CD14-positive monocyte (primary cell): ENCODE measurements at regions not wholly inside any gene's neighbourhood (a gene's known extent, or its start where the extent isn't known, plus 50 kb on each side); places are given as distances from the start of the nearest gene placed in this dataset.

Source experiments
- DNase-seq, 3 donors: peaks; one replicate each; pipeline ENCODE4 v3.0.0-alpha.2; 2011 to 2022
- H2AFZ ChIP-seq: 2 replicates; pipeline ENCODE4 v1.6.0; 2012; ENCODE audit warnings: mild to moderate bottlenecking, low read depth, low read length, inconsistent platforms; ENCODE audit not compliant: insufficient read depth, poor library complexity, severe bottlenecking
- H3K27ac ChIP-seq, 2 donors: 1 replicate in 1 of 2; 2 replicates in 1 of 2; pipeline ENCODE4 v1.5.1; 2012 to 2013; ENCODE audit warnings: low read length in 2 of 2, control low read depth in 1 of 2, inconsistent platforms in 1 of 2, low read depth in 1 of 2, mild to moderate bottlenecking in 1 of 2
- H3K27me3 ChIP-seq, 2 donors: one replicate each; pipeline versions ENCODE4 v1.6.0 to v1.6.1; 2011 to 2013; ENCODE audit warnings: low read length in 2 of 2; ENCODE audit not compliant: control insufficient read depth in 2 of 2, insufficient read depth in 2 of 2
- H3K36me3 ChIP-seq, 2 donors: replicated peaks in 1 of 2; 1 replicate in 1 of 2; 2 replicates in 1 of 2; pipeline versions ENCODE4 v1.5.1 to v1.6.1; 2012 to 2013; ENCODE audit warnings: low read length in 2 of 2, control low read depth in 1 of 2, inconsistent platforms in 1 of 2, mild to moderate bottlenecking in 1 of 2; ENCODE audit not compliant: insufficient read depth in 2 of 2, control insufficient read depth in 1 of 2
- H3K4me1 ChIP-seq, 2 donors: 1 replicate in 1 of 2; 2 replicates in 1 of 2; pipeline versions ENCODE4 v1.5.1 to v1.6.1; 2012 to 2013; ENCODE audit warnings: low read length in 2 of 2, control low read depth in 1 of 2, inconsistent platforms in 1 of 2, mild to moderate bottlenecking in 1 of 2, moderate library complexity in 1 of 2; ENCODE audit not compliant: insufficient read depth in 2 of 2, control insufficient read depth in 1 of 2
- H3K4me2 ChIP-seq: replicated peaks from 2 replicates; pipeline ENCODE3; 2012; ENCODE audit warnings: low read length, moderate library complexity, mild to moderate bottlenecking; ENCODE audit not compliant: poor library complexity, severe bottlenecking; ENCODE audit errors: extremely low read depth
- H3K4me3 ChIP-seq, 3 experiments: fragments of 200-600 bp in 1 of 3; sonication (generic) in 1 of 3; replicated peaks in 1 of 3; 1 replicate in 2 of 3; 2 replicates in 1 of 3; pipeline ENCODE4 v1.5.1; 2011 to 2013; ENCODE audit warnings: low read length in 3 of 3, mild to moderate bottlenecking in 3 of 3, control low read depth in 2 of 3, low read depth in 2 of 3, inconsistent platforms in 1 of 3, moderate library complexity in 1 of 3
- H3K79me2 ChIP-seq: 2 replicates; pipeline ENCODE4 v1.6.0; 2012; ENCODE audit warnings: mild to moderate bottlenecking, control low read depth, inconsistent platforms, low read length, moderate library complexity; ENCODE audit not compliant: insufficient read depth
- H3K9ac ChIP-seq: 2 replicates; pipeline ENCODE4 v1.6.0; 2017; ENCODE audit warnings: low read length, mild to moderate bottlenecking; ENCODE audit not compliant: insufficient read depth, poor library complexity, severe bottlenecking
- H3K9me3 ChIP-seq, 2 donors: replicated peaks in 1 of 2; 1 replicate in 1 of 2; 2 replicates in 1 of 2; pipeline versions ENCODE4 v1.5.1 to v1.6.1; 2012 to 2013; ENCODE audit warnings: low read length in 2 of 2, control low read depth in 1 of 2; ENCODE audit not compliant: control insufficient read depth in 1 of 2, insufficient read depth in 1 of 2
- H4K20me1 ChIP-seq: 2 replicates; pipeline ENCODE4 v1.6.0; 2012; ENCODE audit warnings: mild to moderate bottlenecking, low read length, control low read depth, moderate library complexity; ENCODE audit not compliant: insufficient read depth
- H3K27ac Mint-ChIP-seq, 7 donors: one replicate each; pipeline ENCODE4 v1.8.0; 2020; ENCODE audit warnings: mild to moderate bottlenecking in 7 of 7, mixed read lengths in 7 of 7, moderate library complexity in 6 of 7, inconsistent platforms in 2 of 7
- H3K27me3 Mint-ChIP-seq, 3 donors: one replicate each; pipeline ENCODE4 v1.8.0; 2021 to 2022; ENCODE audit warnings: low read depth in 3 of 3, mild to moderate bottlenecking in 3 of 3, mixed read lengths in 3 of 3, moderate library complexity in 3 of 3, inconsistent platforms in 1 of 3
- H3K36me3 Mint-ChIP-seq, 2 donors: one replicate each; pipeline ENCODE4 v1.8.0; 2020; ENCODE audit warnings: mixed read lengths in 2 of 2, inconsistent platforms in 1 of 2, mild to moderate bottlenecking in 1 of 2
- H3K4me1 Mint-ChIP-seq: one replicate; pipeline ENCODE4 v1.8.0; 2020; ENCODE audit warnings: mild to moderate bottlenecking, mixed read lengths
- H3K4me3 Mint-ChIP-seq, 2 donors: one replicate each; pipeline ENCODE4 v1.8.0; 2020; ENCODE audit warnings: mild to moderate bottlenecking in 2 of 2, mixed read lengths in 2 of 2, moderate library complexity in 1 of 2
- H3K9me3 Mint-ChIP-seq, 7 donors: one replicate each; pipeline ENCODE4 v1.8.0; 2020 to 2022; ENCODE audit warnings: mixed read lengths in 7 of 7, mild to moderate bottlenecking in 6 of 7, moderate library complexity in 6 of 7, inconsistent platforms in 2 of 7
- CTCF ChIP-seq: fragments of 200-600 bp; IDR thresholded peaks from one replicate; pipeline ENCODE4 v1.8.0; 2022; ENCODE audit warnings: antibody characterized with exemption, mild to moderate bottlenecking
- WGBS: methylation state at CpG from one replicate; pipeline ENCODE4 v1.1.5; 2013; ENCODE audit warnings: missing lambda C conversion rate; ENCODE audit not compliant: insufficient coverage; 5-methylcytosine and 5-hydroxymethylcytosine counted together
- intact Hi-C, 2 donors: fragments of 100-400 bp; cut with micrococcal nuclease; formaldehyde crosslinking; loops; one replicate each; pipeline versions ENCODE4 v1.15.0 to v1.15.1; 2023

GRCh38 chr13:105345730-105346129 lies 1189.7 kb downstream of the EFNB2 start:
- H3K4me2 ChIP-seq: no peak overlapping the region
- no peaks in the 10 kb centered on the region for H4K20me1 ChIP-seq
- peaks cover 0 to 4% of the 10 kb centered on the region in 2 donors for H3K9me3 ChIP-seq
- Mint-ChIP-seq H3K27me3 (no peaks in the 10 kb centered on the region), H3K4me3 (no peak overlapping the region), H3K9me3 (peaks cover 0 to 4% (median 0%) of the 10 kb centered on the region in 7 donors), H3K4me1 (no peaks in the 10 kb centered on the region), H3K27ac (no peak overlapping the region), H3K36me3 (no peaks in the 10 kb centered on the region)
- TF ChIP-seq CTCF: no peak
- H3K27me3 ChIP-seq: no peaks in the 10 kb centered on the region
- no peak overlapping the region for H3K27ac ChIP-seq
- H3K4me3 ChIP-seq: no peak overlapping the region
- no peaks in the 10 kb centered on the region for H3K4me1 ChIP-seq
- H3K79me2 ChIP-seq: no peaks in the 10 kb centered on the region
- no peak overlapping the region for H2AFZ ChIP-seq
- DNase-seq: no peak
- WGBS: 100% methylated on average over 1 of the region's 2 CpGs
- intact Hi-C loops: no loop called here
- H3K9ac ChIP-seq: no peak overlapping the region
- no peaks in the 10 kb centered on the region for H3K36me3 ChIP-seq

GRCh38 chr13:105345131-105345530 lies 1190.3 kb downstream of the EFNB2 start:
- 100% methylated on average over 1 of the region's 3 CpGs for WGBS
- no peak overlapping the region for H3K27ac Mint-ChIP-seq
- no peaks in the 10 kb centered on the region for H3K36me3 ChIP-seq
- intact Hi-C loops: no loop called here
- H3K9ac ChIP-seq: no peak overlapping the region
- no peaks in the 10 kb centered on the region for H3K27me3 ChIP-seq
- no peaks in the 10 kb centered on the region for H3K27me3 Mint-ChIP-seq
- DNase-seq: no peak
- peaks cover 0 to 4% (median under 1%) of the 10 kb centered on the region in 7 donors for H3K9me3 Mint-ChIP-seq
- no peaks in the 10 kb centered on the region for H3K36me3 Mint-ChIP-seq
- H3K27ac ChIP-seq: no peak overlapping the region
- no peaks in the 10 kb centered on the region for H3K4me1 Mint-ChIP-seq
- H3K79me2 ChIP-seq: no peaks in the 10 kb centered on the region
- no peak overlapping the region for H3K4me2 ChIP-seq
- TF ChIP-seq CTCF: no peak
- no peaks in the 10 kb centered on the region for H3K4me1 ChIP-seq
- H2AFZ ChIP-seq: no peak overlapping the region
- H3K9me3 ChIP-seq: peaks cover 0 to 4% of the 10 kb centered on the region in 2 donors
- H3K4me3 ChIP-seq: no peak overlapping the region
- no peak overlapping the region for H3K4me3 Mint-ChIP-seq
- H4K20me1 ChIP-seq: no peaks in the 10 kb centered on the region
